Effector CD4-positive, alpha-beta T cell (primary cell): ENCODE measurements at regions not wholly inside any gene's neighbourhood (a gene's known extent, or its start where the extent isn't known, plus 50 kb on each side); places are given as distances from the start of the nearest gene placed in this dataset.

Experiments used
- DNase-seq: peaks from one replicate; pipeline ENCODE4 v3.0.0-alpha.2; 2020

DNA sequence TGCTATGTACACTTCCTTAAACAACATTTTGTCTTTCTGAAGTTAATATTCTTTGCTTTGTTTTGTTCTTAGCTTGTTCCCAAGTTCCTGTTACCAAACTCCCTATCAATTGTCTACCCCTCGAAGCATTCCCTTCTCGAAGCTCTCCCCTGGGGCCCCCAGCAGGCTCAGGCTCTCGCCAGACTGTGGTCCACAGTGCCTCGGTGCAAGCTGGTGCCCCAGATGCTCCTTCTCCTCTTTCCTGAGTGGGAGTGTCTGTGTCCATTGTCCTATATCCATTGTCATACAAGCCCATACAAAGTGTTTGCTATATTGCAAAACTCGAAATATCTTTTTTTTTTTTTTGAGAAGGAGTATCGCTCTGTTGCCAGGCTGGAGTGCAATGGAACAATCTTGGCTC lies 51.7 kb upstream of the RTL6 start:
- DNase-seq, result no peak

- no peak for DNase-seq
Observed at GRCh38 chr22:44548981-44549380, 50.9 kb upstream of the RTL6 start.
